ENCODE measurements at regions not wholly inside any gene's neighbourhood (a gene's known extent, or its start where the extent isn't known, plus 50 kb on each side); places are given as distances from the start of the nearest gene placed in this dataset.
"Not testable (repeated sequence)": the region's sequence is repeated elsewhere in the genome, so short reads cannot be mapped to it uniquely, and the experiment has no call there.

DNA sequence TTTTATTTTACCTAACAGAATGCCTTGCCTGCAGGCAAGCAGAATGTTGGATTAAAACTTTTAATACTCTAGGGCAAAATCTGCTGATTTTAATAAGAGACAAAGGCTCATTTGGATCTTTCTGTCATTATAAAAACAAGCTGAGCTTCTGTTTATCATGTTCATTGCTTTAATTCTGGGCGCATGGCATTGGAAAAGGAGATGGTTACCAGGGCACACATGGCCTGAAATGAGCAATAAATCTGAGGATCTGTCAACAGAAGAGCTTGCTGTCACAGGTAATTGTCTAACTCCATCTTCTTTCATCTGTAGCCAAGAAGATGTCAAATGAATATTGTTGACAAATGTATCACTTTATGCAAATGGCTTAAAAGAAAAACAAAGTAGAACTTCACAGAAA, 439.6 kb downstream of the DOK5 start:
- no peak for FAIRE-seq

- FAIRE-seq = no peak
These were observed 434.3 kb downstream of the DOK5 start for GRCh38 chr20:54909702-54910101.

DNA sequence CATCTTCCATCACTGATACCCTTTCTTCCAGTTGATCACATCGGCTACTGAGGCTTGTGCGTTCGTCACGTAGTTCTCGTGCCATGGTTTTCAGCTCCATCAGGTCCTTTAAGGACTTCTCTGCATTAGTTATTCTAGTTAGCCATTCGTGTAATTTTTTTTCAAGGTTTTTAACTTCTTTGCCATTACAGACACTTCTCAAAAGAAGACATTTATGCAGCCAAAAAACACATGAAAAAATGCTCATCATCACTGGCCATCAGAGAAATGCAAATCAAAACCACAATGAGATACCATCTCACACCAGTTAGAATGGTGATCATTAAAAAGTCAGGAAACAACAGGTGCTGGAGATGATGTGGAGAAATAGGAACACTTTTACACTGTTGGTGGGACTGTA, 430.7 kb downstream of the DOK5 start:
- not testable (repeated sequence) for FAIRE-seq

DNA sequence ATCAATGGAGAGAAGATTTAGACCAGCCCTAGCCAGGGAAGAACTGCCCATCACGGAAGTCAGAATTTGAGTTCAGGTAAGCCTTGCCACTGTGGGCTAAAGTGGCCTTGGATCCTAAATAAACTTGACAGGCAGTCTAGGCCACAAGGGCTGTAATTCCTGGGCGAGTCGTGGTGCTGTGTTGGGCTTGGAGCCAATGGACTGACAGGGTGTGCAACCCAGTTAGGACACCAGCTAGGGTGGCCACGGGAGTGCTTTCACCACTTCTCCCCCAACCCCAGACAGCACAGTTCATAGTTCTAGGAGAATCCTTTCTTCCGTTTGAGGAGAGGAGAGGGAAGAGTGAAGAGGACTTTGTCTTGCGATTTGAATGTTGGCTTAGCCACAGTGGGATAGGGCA, 422.4 kb downstream of the DOK5 start:
- FAIRE-seq = no peak

- FAIRE-seq = no peak
These were observed 416.5 kb downstream of the DOK5 start for GRCh38 chr20:54891907-54892306.

GRCh38 chr20:54879393-54879792, 404.0 kb downstream of the DOK5 start:
- no peak for FAIRE-seq

GRCh38 chr20:54875307-54875706, 399.9 kb downstream of the DOK5 start:
- FAIRE-seq = no peak

DNA sequence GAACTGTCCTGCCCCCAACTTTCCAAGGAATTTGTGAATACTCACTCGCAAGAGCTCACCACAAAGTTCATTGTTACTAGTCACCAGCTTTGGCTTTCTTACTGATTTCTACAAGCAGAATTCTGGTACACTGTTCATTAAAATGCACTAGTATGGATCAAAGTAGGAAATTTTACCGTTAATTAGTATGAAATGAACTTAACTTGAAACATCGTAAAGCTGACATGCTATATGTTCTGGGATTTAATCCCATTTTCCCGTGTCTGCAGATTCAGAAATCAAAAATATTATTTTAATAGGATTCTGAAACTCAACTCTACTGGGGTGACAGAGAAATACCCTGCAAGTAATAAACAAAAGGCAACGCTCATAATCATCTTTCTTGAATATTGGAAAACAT, 399.3 kb downstream of the DOK5 start:
- no peak for FAIRE-seq

DNA sequence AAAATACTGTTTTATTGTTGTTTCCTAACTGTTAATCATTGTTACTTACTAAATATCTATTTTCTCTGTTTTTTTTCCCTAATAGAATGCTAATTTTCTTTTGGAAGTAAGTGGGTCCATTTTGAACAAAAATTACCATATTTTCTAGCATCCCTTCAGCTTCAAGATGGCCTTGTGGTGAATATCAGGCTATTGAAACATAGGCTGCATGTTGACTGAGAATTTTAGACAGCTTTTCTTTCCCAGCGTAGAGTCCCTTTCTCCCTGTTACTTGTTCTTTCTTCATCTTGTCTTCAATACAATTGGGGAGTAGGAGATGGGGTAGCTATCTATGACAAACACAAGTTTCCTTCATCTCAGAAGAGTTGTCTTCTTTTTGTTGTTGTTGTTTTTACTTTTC, 397.0 kb downstream of the DOK5 start:
- no peak for FAIRE-seq

DNA sequence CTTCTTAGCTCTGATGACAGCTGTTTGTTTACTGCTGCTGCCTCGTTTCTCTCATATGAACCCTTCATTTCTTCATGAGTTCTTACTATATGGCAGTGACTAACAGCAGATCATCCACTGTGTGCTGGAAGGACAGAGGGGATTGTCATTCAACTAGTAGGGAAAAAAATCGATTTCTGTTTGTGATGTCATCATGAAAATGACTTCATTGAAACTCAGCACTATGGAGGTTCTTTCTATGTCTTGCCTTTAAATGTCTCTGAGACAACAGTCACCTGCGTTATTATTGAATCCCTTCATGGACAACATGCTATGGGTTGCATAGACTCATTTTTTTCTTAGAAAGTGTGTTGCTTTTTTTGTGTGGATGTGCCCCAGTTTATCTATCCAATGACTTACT, 394.4 kb downstream of the DOK5 start:
- FAIRE-seq = no peak

DNA sequence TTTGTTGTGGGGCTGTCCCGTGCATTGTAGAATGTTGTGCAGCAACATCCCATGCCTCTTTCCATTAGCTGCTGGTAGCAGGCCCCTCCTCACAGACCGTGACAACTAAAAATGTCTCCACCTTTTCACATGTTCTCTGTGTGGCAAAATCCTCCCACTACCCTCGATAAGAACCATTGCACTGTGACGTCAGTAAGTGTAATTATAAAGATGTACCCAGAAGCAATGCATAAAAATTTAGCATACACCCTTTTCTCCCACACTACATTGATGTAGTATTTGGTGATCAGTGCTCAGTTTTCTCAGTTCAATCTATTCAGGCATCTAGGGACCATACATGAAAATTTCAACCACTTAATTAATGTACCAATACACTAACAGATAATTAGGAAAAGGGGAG, 389.9 kb downstream of the DOK5 start:
- FAIRE-seq = no peak

- no peak for FAIRE-seq
These were observed 385.3 kb downstream of the DOK5 start for GRCh38 chr20:54860716-54861115.

DNA sequence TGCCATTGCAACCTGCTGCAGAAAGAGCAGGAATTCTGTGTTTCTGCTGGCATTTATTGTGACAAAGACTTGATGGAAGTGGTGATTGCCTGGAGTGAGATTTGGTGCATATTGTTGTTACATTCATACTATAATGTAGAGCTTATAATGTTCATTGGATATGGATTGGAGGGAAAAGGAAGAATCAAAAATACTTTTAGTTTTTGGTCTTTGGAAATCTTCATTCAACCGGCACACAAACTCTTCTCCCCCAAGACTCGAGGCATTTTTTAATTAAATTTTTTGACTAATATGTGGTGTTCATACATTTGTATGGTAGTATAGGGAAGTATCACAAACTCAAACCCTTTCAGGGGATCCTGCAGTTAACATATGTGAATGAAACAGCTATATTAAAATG, 380.8 kb downstream of the DOK5 start:
- FAIRE-seq = no peak

GRCh38 chr20:54849741-54850140, 374.3 kb downstream of the DOK5 start:
- FAIRE-seq = no peak

GRCh38 chr20:54848984-54849538, 373.7 kb downstream of the DOK5 start:
- FAIRE-seq = no peak

DNA sequence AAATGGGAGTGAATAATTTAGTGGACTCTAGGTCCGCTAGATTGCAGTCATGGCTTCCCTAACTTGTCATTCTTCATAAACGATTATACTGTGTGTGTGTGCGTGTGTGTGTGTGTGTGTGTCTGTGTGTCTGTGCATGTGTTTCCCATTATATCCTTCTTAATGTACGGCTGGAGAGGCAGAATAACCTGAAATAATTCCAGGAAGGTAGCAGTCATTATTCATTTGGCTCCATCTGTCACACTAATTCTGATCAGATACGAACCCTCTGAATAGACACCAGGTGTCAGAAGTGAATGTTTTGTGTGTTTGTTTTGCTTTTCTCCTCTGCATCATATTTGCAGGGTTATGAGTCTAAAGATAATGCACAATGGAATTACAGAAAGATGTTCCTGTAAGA, 372.9 kb downstream of the DOK5 start:
- FAIRE-seq = no peak

DNA sequence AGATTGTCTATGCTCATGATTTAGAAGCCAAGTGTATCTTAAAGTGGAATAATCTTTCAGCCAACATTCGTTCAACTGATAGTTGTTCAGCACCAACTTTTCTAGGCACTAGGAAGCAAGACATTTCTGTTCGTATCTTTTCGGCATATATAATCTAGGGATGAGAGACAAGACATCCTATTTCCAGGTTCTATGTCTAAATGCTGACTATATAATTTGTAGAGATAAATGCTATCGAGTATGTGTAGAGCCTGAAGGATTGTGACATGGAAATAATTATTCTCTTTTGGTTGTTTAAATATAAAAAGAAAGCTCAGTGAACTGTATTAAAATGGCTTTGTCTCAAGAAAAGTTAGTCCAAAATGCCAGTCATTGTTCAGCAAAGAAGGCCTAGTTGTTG, 371.6 kb downstream of the DOK5 start:
- no peak for FAIRE-seq

- FAIRE-seq = no peak
These were observed 369.0 kb downstream of the DOK5 start for GRCh38 chr20:54844346-54844745.

GRCh38 chr20:54843865-54844264, 368.5 kb downstream of the DOK5 start:
- no peak for FAIRE-seq

DNA sequence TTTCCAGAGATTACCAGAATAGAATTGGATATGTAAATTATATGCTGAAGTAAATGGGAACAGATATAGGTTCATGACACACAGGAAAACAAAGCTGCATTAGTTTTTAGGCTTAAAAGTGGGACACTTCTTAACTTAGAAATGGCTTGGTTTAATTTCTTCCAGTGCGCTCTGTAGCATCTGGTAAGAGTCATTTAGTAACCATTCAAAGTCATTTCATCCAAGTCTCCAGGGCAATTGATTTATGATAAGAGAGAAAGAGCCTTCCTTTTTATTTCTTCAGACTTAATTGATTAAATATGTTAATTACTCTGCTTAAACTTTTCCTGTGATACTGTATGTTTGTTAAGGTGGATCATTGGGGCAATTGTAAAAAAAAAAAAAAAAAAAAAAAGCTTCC, 368.0 kb downstream of the DOK5 start:
- no peak for FAIRE-seq

DNA sequence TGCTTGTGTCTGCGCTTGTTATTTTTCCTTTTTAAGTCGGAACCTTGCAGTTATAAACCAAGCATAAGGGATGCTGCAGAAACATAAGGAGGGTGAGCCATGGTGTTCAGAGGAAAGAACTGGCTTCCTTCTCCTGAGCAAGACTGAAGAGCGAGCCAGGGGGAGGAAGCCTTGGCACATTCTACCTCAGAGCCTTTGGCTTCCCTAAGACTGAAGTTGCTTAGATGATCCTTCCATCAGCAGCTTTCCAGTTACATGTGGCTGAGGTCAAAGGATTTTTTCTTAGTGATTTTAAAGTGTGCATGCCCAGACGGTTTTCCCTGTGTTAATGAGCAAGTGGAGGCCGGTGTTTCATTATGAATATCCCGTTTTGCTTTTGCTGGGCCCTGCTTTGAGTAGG, 363.8 kb downstream of the DOK5 start:
- FAIRE-seq = no peak

DNA sequence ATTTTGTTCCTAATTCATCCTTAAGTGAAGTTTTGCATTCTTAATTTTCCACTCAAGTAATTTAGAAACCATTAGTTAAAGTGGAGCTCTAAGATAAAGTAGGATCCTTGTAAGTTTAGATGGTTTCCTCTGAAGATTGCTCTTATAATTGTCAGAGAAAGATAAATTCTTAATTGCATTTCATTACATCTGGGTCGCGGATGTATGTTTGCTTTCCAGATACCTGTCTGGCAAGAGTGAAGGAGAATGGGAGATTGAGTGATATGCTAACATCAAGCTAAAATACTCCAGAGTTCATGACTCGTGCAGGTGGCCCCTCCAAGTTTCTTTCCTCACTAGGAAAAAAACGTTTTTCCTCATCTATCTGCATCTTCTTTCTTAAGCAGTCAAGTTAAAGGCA, 361.8 kb downstream of the DOK5 start:
- no peak for FAIRE-seq

GRCh38 chr20:54822386-54822785, 347.0 kb downstream of the DOK5 start:
- FAIRE-seq = no peak

GRCh38 chr20:54820392-54820791, 345.0 kb downstream of the DOK5 start:
- FAIRE-seq = no peak

GRCh38 chr20:54806462-54806861, 331.1 kb downstream of the DOK5 start:
- no peak for FAIRE-seq

- FAIRE-seq = no peak
These were observed 319.5 kb downstream of the DOK5 start for GRCh38 chr20:54794874-54795273.
